GM12865 (cell line): ENCODE measurements at regions not wholly inside any gene's neighbourhood (a gene's known extent, or its start where the extent isn't known, plus 50 kb on each side); places are given as distances from the start of the nearest gene placed in this dataset.

Experiments used
- DNase-seq: peaks from one replicate; pipeline ENCODE4 v3.0.0; 2010; ENCODE audit warnings: low read depth
- H3K4me3 ChIP-seq: 2 replicates; pipeline ENCODE4 v1.5.1; 2011; ENCODE audit warnings: mild to moderate bottlenecking, low read depth, low read length, control low read depth
- CTCF ChIP-seq: IDR thresholded peaks from 2 replicates; pipeline ENCODE4 v1.5.1; 2011; ENCODE audit warnings: low read length, control low read depth, low read depth, inconsistent platforms; ENCODE audit not compliant: insufficient read depth; ENCODE audit errors: missing control alignments

- DNase-seq = no peak
- no peak for TF ChIP-seq CTCF
Observed at GRCh38 chr7:80380957-80381356, 130.9 kb downstream of the GNAT3 start.

GRCh38 chr7:80379034-80379982 is 132.6 kb downstream of the GNAT3 start:
- H3K4me3 ChIP-seq = no peak overlapping the region
- no peak for TF ChIP-seq CTCF
- DNase-seq = no peak

More at GRCh38 chr7:80380957-80381356, 130.9 kb downstream of the GNAT3 start:
- no peak overlapping the region for H3K4me3 ChIP-seq

GRCh38 chr7:80374321-80374720 is 137.5 kb downstream of the GNAT3 start:
- DNase-seq = no peak
- no peak for TF ChIP-seq CTCF
- H3K4me3 ChIP-seq = no peak overlapping the region

- H3K4me3 ChIP-seq = no peak overlapping the region
- DNase-seq = no peak
- TF ChIP-seq CTCF = no peak
Observed at GRCh38 chr7:80373429-80374032, 138.3 kb downstream of the GNAT3 start.

- no peak for TF ChIP-seq CTCF
- no peak for DNase-seq
- H3K4me3 ChIP-seq = no peak overlapping the region
Observed at GRCh38 chr7:80372415-80372814, 139.4 kb downstream of the GNAT3 start.

- no peak for TF ChIP-seq CTCF
- DNase-seq = no peak
- no peak overlapping the region for H3K4me3 ChIP-seq
Observed at GRCh38 chr7:80370587-80370986, 141.3 kb downstream of the GNAT3 start.

GRCh38 chr7:80369321-80369720 is 142.5 kb downstream of the GNAT3 start:
- no peak overlapping the region for H3K4me3 ChIP-seq
- DNase-seq = no peak
- no peak for TF ChIP-seq CTCF
